ENCODE measurements at regions not wholly inside any gene's neighbourhood (a gene's known extent, or its start where the extent isn't known, plus 50 kb on each side); places are given as distances from the start of the nearest gene placed in this dataset.

GRCh38 chr1:19011845-19012231 is 55.4 kb upstream of the IFFO2 start:
- TF ChIP-seq, protein P1, sequence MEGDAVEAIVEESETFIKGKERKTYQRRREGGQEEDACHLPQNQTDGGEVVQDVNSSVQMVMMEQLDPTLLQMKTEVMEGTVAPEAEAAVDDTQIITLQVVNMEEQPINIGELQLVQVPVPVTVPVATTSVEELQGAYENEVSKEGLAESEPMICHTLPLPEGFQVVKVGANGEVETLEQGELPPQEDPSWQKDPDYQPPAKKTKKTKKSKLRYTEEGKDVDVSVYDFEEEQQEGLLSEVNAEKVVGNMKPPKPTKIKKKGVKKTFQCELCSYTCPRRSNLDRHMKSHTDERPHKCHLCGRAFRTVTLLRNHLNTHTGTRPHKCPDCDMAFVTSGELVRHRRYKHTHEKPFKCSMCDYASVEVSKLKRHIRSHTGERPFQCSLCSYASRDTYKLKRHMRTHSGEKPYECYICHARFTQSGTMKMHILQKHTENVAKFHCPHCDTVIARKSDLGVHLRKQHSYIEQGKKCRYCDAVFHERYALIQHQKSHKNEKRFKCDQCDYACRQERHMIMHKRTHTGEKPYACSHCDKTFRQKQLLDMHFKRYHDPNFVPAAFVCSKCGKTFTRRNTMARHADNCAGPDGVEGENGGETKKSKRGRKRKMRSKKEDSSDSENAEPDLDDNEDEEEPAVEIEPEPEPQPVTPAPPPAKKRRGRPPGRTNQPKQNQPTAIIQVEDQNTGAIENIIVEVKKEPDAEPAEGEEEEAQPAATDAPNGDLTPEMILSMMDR (IDR thresholded peaks at IDR 0.05; ENCODE audit: insufficient read depth, low read length), result no peak
- no peak for DNase-seq (ENCODE audit: low read depth)
- no peak overlapping the region for H3K4me3 ChIP-seq (ENCODE audit: low read depth, low read length)

DNA sequence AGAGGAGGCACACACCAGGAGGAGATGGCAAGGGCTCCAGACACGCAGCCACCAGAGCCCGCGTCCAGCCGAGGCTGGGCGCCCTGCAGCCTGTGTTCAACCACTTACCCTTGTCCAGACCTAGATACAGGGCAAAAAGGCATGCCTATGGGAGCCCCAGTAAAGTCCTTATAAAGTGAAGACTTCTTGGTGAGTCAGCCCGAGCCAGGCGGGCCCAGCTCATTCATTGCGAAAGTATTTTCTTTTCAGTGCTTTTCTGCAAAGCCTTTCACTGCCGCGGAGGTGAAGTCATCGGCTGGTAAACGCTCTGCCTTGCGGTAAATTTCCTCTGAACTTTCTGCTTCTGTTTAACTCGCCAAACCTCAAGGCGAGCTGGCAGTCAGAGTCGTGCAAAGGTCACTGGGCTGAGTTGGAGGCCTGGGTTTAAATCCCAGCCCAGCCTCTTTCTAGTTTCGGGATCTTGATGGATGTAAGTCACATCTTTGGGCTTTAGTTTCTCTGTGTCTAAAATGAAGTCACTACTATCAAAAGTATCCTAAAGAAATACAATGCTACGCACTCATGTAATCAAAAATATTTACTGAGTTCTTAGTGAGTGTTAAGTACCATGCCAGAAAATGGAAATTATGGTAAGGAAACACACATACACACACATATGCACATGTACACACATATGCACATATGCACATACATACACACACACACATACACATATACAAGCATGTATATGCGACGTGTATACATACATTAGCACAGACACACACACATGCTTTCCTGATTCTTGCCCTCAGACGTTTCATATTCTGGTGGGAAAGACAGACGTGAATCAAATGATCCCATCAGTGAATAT is 54.7 kb upstream of the IFFO2 start:
- H3K4me3 ChIP-seq (ENCODE audit: low read depth, low read length), result no peak overlapping the region

DNA sequence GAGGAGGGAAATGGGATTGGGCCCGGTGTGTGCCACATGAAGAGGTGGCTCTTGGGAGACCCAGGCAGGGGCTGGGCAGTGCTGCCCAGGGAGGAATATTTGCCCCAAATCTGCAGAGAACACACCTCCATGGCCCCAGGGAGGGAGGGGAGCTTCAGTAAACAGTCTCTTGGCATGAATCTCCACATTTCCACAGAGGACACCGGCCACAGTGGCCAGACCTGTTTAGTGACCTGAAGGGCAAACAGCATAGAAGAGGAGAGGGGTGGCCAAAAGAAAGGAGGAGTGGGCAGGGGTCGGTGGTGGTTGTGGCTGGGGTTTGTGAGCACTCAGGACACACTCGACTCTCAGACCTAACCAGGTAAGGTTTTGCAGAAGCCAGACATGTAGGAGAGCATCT is 54.0 kb upstream of the IFFO2 start:
- TF ChIP-seq, protein P1 (IDR thresholded peaks at IDR 0.05; ENCODE audit: insufficient read depth, low read length), result no peak
- no peak for DNase-seq (ENCODE audit: low read depth)
- no peak overlapping the region for H3K4me3 ChIP-seq (ENCODE audit: low read depth, low read length)

More for the DNA sequence above, 54.7 kb upstream of the IFFO2 start:
- peak; percentile 95 for DNase-seq (ENCODE audit: low read depth)
- TF ChIP-seq, protein P1 (IDR thresholded peaks at IDR 0.05; ENCODE audit: insufficient read depth, low read length), result no peak

GRCh38 chr1:19009882-19010321 is 53.4 kb upstream of the IFFO2 start:
- peak; percentile 65 for DNase-seq (ENCODE audit: low read depth)

DNA sequence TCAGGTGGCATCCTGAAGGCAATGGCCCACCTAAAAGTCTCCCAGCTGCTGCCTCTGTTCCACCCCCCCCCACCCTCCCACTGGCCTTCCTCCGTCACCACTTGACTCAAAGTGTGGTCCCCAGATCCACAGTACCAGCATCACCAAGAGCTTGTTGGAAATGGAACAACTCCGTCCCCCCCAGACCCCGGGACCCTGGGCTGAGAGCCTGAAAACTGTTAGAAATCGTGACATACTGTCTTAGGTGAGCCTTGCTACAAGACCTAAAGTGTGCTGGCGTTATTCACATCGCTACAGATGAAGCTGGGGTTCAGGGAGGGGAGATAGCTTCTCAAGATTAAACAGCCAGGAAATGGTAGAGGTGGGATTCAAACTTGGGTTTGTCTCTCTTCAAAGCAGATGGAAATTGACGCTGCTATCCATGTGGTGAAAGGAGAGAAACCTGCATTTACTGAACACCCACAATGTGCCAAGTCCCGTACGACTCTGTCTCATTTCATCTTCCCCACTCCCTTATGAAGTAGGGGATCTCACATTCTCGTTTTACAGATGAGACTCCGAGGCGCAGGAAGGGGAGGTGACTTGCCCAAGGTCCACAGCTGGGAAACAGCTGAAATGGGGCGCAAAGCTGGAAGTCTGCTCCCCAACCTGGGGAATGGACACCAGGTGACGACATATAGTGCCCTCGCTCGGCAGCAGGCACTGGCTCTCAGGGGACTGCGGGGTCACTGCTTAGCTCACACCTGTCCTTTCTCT is 52.8 kb upstream of the IFFO2 start:
- TF ChIP-seq, protein P1 (IDR thresholded peaks at IDR 0.05; ENCODE audit: insufficient read depth, low read length), result no peak
- H3K4me3 ChIP-seq (ENCODE audit: low read depth, low read length), result no peak overlapping the region
- DNase-seq (ENCODE audit: low read depth), result no peak

More at GRCh38 chr1:19009882-19010321, 53.4 kb upstream of the IFFO2 start:
- TF ChIP-seq, protein P1 (IDR thresholded peaks at IDR 0.05; ENCODE audit: insufficient read depth, low read length), result no peak
- H3K4me3 ChIP-seq (ENCODE audit: low read depth, low read length), result no peak overlapping the region

- TF ChIP-seq, protein P1 (IDR thresholded peaks at IDR 0.05; ENCODE audit: insufficient read depth, low read length), result no peak
- no peak for DNase-seq (ENCODE audit: low read depth)
- H3K4me3 ChIP-seq (ENCODE audit: low read depth, low read length), result no peak overlapping the region
Measured at GRCh38 chr1:19007491-19008441, 51.3 kb upstream of the IFFO2 start.

Data from fibroblast of the aortic adventitia (primary cell).